ENCODE measurements at regions not wholly inside any gene's neighbourhood (a gene's known extent, or its start where the extent isn't known, plus 50 kb on each side); places are given as distances from the start of the nearest gene placed in this dataset.
"Not testable (repeated sequence)": the region's sequence is repeated elsewhere in the genome, so short reads cannot be mapped to it uniquely, and the experiment has no call there.

DNA sequence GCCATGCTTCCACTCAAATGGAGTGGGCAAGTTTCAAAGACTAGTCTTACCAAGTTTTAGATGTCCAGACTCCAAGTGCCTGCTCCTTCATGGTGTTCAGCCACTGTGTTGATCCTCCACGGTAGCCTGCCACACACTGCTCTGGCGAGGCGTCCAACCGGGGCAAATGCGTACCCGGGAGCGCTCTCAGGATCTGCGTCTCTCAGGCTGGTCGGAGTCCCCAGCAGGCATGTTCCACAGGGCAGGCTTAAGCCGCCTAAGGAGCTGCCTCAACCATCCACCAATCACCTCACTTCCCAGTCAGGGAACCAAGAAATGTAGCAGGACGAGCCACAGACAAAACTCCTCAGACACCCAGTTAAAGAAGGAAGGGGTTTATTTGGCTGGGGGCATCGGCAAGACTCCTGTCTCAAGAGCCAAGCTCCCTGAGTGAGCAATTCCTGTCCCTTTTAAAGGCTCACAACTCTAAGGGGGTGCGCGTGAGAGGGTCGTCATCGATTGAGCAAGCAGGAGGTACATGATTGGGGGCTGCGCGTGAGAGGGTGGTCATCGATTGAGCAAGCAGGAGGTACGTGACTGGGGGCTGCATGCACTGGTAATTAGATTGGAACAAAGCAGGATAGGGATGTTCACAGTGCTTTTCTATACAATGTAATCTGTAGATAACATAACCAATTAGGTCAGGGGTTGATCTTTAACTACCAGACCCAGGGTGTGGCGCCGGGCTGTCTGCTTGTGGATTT lies 816.2 kb downstream of the TRIB2 start:
- DNase-seq (ENCODE audit: low read depth in 2 of 2), result not testable (repeated sequence)

- no peak for DNase-seq (ENCODE audit: low read depth in 2 of 2)
Observed at GRCh38 chr2:13533524-13533922, 816.8 kb downstream of the TRIB2 start.

GRCh38 chr2:13536941-13537340 lies 820.2 kb downstream of the TRIB2 start:
- DNase-seq (ENCODE audit: low read depth in 2 of 2), result no peak

DNA sequence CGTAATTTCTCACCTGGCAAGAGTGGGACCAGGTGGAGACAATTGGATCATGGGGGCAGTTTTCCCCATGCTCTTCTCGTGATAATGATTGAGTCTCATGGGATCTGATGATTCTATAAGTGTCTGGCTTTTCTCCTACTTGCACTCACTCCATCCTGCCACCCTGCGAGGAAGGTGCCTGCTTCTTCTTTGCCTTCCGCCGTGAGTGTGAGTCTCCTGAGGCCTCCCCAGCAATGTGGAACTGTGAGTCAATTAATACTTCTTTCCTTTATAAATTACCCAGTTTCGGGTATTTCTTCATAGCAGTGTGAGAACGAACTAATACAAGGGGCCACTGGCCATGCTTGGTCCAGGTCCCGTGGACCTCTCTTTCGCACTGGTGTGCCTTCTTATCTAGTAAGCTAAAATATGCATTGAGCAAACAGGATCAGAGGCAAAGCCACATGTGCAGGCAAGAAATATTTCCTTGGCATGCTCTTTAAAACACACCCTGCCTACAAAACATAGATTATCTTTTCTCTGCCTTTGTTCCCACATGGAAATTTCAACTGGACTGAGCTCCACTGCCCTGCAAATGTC lies 821.1 kb downstream of the TRIB2 start:
- DNase-seq (ENCODE audit: low read depth in 2 of 2), result no peak

GRCh38 chr2:13539296-13539695 lies 822.6 kb downstream of the TRIB2 start:
- no peak for DNase-seq (ENCODE audit: low read depth in 2 of 2)

GRCh38 chr2:13542061-13542460 lies 825.3 kb downstream of the TRIB2 start:
- no peak for DNase-seq (ENCODE audit: low read depth in 2 of 2)

DNA sequence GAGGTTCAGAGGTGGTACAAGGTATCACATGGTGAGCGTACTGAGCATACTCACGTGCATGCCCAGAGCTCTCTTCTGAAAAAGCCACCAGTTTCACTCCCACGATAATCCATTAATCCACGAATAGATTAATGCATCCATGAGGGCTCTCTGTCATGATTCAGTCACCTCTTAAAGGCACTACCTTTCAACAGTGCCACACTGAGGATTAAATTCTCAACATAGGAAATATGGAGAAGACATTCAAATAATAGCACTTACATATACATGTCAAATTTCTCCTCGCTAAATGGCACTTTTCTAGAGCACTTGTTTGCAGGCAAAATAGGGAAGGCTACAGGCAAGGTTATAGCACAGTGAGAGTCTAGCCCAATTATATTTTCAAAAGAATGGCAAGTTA lies 825.9 kb downstream of the TRIB2 start:
- DNase-seq (ENCODE audit: low read depth in 2 of 2), result no peak

DNA sequence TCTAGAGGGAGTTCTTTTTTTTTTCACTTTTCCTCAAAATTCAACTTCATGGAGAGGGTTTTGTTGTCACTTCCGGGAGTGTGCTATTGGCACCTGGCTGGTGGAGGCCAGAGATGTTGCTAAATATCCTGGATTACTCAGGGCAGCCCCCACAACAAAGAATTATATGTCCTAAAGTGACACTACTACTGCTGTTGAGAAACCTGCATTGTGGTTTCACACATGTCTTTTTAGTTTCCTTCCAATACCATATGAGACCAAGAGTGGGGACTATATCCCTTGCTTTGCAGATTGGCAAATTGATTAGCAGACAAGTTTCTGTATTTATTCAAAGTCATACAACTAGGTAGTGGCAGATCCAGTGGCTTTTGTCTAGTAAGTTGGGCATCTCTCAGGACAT lies 826.8 kb downstream of the TRIB2 start:
- no peak for DNase-seq (ENCODE audit: low read depth in 2 of 2)

DNA sequence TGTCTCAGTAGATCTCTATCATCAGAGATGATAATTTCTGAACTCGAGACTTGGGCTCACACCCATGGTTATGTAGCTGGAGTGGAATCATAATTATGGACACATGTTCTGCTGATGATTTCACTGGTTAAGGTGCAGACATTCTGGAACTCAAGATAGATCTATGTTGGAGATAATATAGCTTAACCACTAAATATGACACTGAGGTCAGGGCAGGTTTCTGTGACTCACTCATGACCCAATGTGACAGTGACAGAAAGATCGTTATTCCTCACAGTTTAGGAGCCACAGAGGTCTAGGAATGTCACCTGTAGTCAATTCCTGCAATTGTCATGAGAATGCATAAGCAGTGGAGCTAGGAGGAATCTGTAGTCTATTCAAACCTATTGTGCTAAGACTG lies 828.6 kb downstream of the TRIB2 start:
- no peak for DNase-seq (ENCODE audit: low read depth in 2 of 2)

GRCh38 chr2:13546131-13546530 lies 829.4 kb downstream of the TRIB2 start:
- no peak for DNase-seq (ENCODE audit: low read depth in 2 of 2)

DNA sequence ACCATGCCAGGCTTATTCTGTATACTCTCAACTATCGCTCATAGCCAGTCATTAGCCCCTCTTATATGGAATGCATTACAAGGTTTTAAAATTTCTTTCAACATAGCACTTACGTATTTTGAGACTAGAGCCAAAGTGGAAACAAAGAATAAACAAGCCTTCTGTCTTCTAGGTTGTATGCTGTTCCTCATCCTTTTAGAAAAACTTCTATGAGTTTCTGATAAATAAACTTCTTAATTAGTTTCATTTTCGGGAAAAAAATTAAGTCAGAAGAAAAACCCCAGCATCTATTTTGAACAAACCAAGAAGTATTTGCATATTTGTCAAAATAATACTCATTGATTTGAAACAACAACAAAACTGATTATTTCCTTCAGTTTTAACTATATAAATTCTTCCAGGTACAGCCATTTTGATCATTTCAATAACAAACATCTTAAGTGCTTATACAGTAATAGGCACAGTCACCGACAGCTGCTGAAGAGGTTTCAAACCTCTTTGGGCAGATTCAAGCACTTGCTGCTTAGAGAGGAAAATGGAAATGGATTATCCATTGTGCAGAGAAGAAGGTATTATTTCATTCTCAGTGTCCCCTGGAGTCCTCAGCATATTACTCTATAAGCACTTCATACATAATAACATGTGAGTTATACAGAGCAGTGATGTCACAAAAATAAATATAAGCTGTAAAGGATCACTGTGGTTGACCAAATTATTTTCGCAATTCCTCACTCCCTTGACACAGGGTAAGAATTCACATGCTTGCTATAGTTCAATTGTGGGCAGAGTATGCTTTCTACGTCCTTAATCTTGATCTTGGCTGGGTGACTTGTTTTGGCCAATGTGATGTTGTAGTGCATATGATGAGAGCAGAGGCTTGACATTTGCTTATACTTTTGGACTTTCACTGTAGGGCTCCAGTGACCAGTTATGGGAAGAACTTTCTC lies 833.8 kb downstream of the TRIB2 start:
- no peak for DNase-seq (ENCODE audit: low read depth in 2 of 2)

DNA sequence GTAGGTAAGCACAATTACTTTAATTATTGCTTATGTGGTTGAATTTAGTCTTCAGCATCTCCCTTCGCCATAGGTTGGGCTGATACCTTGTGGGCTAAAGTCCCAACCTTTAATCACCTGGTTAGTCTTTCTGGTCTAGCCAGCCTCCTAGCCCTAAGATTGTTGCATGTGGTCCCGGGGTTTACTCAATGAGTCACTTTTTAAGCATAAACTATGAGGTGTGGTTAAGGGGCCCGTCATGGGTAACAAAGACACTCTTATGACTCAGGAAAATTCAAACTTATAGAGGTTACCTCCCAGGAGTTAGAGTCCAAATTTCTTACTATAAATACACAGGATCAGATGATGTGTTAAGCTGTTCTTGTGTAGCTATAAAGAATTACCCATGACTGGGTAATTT lies 841.6 kb downstream of the TRIB2 start:
- no peak for DNase-seq (ENCODE audit: low read depth in 2 of 2)

DNA sequence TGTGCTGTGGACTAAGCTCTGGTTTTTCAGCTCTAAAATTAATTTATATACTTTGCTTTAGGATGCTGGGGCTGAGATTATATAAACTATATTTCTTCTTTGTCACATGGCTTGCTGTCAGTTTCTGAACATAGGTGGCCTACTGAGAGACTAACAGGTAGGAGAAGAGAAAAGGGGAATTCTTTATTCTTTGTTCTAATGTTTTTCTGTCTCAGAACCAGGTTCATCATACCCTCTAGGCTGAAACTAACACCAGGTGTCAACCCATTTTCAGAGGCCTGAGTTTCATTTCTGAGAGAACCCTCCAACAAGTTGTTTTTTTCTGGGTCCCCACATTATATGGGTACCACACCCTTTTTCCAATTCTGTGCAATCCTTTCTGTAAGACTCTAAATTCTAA lies 843.6 kb downstream of the TRIB2 start:
- DNase-seq (ENCODE audit: low read depth in 2 of 2), result no peak

GRCh38 chr2:13572466-13572865 lies 855.7 kb downstream of the TRIB2 start:
- DNase-seq (ENCODE audit: low read depth in 2 of 2), result no peak

DNA sequence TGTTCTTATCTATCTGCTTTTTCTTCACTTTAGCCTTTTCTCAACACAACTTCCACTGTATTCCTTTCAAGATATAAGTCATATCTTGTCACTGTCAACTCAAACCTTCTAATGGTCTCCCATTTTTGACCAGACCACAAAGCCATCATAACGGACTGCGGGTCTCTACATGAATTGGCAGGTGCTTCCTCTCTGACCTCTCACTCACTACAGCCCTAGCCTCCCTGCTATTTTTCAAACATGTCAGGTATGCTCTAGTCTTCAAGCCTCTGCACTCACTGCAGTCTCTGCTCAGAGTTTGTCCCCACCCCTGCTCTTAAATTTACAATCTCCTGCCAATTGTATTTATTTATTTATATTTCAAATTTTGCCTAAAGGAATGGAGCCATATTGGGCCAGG lies 858.1 kb downstream of the TRIB2 start:
- DNase-seq (ENCODE audit: low read depth in 2 of 2), result no peak

- DNase-seq (ENCODE audit: low read depth in 2 of 2), result no peak
Observed at GRCh38 chr2:13576406-13577036, 859.8 kb downstream of the TRIB2 start.

DNA sequence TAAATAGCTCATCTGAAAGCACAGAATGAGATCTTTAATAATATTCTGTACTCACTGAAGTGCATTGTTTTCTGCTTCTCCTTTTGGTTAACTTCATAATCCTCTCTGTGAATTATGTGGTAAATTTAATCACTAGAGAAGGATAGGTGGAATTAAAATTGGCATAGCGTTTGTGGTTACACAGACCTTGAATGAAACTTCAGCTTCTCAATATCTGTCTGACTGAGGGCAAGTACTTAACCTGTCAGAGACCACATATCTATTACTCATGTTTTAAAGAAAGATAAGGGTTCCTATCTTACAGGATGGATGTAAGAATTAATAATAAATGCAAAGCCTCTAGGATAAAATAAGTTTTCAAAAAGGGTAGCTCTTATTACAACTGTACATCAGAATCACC lies 861.8 kb downstream of the TRIB2 start:
- no peak for DNase-seq (ENCODE audit: low read depth in 2 of 2)

- DNase-seq (ENCODE audit: low read depth in 2 of 2), result no peak
Observed at GRCh38 chr2:13581471-13581870, 864.7 kb downstream of the TRIB2 start.

DNA sequence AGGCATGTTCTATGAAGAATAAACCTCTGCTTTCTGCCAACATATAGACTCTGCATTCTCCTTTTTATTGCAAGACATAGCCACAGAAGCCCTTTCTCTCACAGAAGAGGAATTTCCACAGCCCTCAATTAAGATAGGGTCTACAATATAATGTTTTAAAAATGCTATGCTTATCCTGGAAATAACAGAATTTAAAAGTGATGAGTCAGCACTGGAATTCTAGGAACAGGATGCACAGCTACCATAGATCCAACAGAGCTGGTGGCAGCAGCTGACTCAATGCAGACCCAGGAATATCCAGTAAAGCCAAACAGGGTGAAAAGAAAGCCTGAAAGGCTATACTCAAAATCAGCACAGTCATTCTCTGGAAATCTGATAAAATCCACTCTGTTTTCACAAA lies 866.9 kb downstream of the TRIB2 start:
- no peak for DNase-seq (ENCODE audit: low read depth in 2 of 2)

DNA sequence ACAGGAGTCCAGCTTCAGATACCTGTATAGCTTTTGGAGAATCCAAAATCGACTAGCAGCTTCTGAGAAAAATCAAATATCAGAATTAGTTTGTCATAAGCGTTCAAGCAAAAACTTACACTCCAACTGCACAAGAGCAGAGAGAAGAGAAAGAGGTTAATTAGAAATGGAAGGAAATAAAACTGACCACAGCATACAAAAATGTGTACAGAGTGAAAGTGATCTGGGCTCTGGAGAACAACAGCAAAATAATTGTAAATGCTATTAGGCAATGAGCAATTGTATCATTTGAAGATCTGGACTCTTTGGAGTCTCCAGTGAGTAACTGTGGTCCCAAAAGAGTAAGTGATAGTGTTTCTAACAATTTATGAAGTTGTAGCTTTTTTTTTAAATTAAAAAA lies 867.3 kb downstream of the TRIB2 start:
- DNase-seq (ENCODE audit: low read depth in 2 of 2), result no peak

- DNase-seq (ENCODE audit: low read depth in 2 of 2), result no peak
Observed at GRCh38 chr2:13585732-13586131, 869.0 kb downstream of the TRIB2 start.

DNA sequence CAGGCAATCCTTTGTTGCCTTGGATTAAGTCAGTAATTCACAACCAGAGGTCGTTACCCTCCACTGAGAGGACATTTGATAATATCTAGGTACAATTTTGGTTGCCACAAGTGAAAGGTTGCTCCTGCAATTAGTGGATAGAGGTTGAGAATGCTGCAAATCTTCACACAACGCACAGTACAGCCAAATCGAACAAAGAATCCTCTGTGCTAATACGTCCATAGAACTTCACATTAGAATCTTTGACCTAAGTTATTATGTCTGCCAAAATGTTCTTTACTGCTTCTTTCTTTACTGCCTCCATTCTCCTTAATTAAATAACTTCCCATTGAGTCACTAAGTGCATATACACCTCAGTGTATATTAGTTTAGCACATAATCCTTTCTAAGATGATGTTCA lies 879.5 kb downstream of the TRIB2 start:
- DNase-seq (ENCODE audit: low read depth in 2 of 2), result no peak

All from stimulated activated CD8-positive, alpha-beta memory T cell treated with anti-CD3 and anti-CD28 coated beads, Interleukin-2, amount 100 ng/mL, for 1 hour (primary cell).